ENCODE measurements at regions not wholly inside any gene's neighbourhood (a gene's known extent, or its start where the extent isn't known, plus 50 kb on each side); places are given as distances from the start of the nearest gene placed in this dataset.

GRCh38 chr3:71887256-71887655, 102.3 kb upstream of the PROK2 start:
- no peaks in the 10 kb centered on the region for H4K20me1 ChIP-seq (ENCODE audit: insufficient read depth)
- ChIA-PET POLR2A (ENCODE audit: unreplicated experiment) (no interaction called here), CTCF (interaction anchor here (0.7 kb wide), 1 partner anchor 45 kb away, joined by 7 read pairs; no protein-coding TSS in a partner anchor)
- no peak for DNase-seq
- H3K9me3 ChIP-seq (ENCODE audit: insufficient read depth, low read depth): no peaks in the 10 kb centered on the region
- BruUV-seq (replicated peaks): no TSS peak
- H3K4me3 ChIP-seq: no peak overlapping the region
- TF ChIP-seq CTCF (conservative IDR thresholded peaks at IDR 0.05): no peak
- TF ChIP-seq EZH2 (IDR thresholded peaks at IDR 0.05; ENCODE audit: low read depth): no peak
- no peaks in the 10 kb centered on the region for H3K79me2 ChIP-seq (ENCODE audit: low read depth)
- H3K4me2 ChIP-seq: no peak overlapping the region
- no peaks in the 10 kb centered on the region for H3K36me3 ChIP-seq (ENCODE audit: low read depth)
- no peaks in the 10 kb centered on the region for H3F3A ChIP-seq (ENCODE audit: insufficient read depth, low read depth)
- intact Hi-C loops (cut with micrococcal nuclease; ENCODE audit: unreplicated experiment): no loop called here
- no peak overlapping the region for H2AFZ ChIP-seq
- no peak overlapping the region for H3K27ac ChIP-seq
- peaks cover 23% of the 10 kb centered on the region; the same call in 1 of the 2 replicates for H3K27me3 ChIP-seq (ENCODE audit: insufficient read depth, low read depth)
- no peaks in the 10 kb centered on the region for H3K4me1 ChIP-seq (replicated peaks; ENCODE audit: insufficient read depth)
- H3K9me2 ChIP-seq (ENCODE audit: insufficient read depth): no peaks in the 10 kb centered on the region

- Histone ChIP-seq H3K9me2 (ENCODE audit: insufficient read depth) (no peaks in the 10 kb centered on the region), H3K4me1 (replicated peaks; ENCODE audit: insufficient read depth) (no peaks in the 10 kb centered on the region), H3K4me3 (no peak overlapping the region), H2AFZ (no peak overlapping the region), H3F3A (ENCODE audit: insufficient read depth, low read depth) (no peaks in the 10 kb centered on the region), H3K79me2 (ENCODE audit: low read depth) (no peaks in the 10 kb centered on the region), H3K4me2 (no peak overlapping the region), H3K36me3 (ENCODE audit: low read depth) (no peaks in the 10 kb centered on the region), H3K27me3 (ENCODE audit: insufficient read depth, low read depth) (peaks cover 27% of the 10 kb centered on the region; the same call in 1 of the 2 replicates), H4K20me1 (ENCODE audit: insufficient read depth) (no peaks in the 10 kb centered on the region), H3K9me3 (ENCODE audit: insufficient read depth, low read depth) (no peaks in the 10 kb centered on the region), H3K27ac (no peak overlapping the region)
- TF ChIP-seq CTCF (conservative IDR thresholded peaks at IDR 0.05) (no peak), EZH2 (IDR thresholded peaks at IDR 0.05; ENCODE audit: low read depth) (no peak)
- ChIA-PET POLR2A (ENCODE audit: unreplicated experiment) (no interaction called here), CTCF (interaction anchor here (0.5 kb wide), 1 partner anchor 629 kb away, joined by 3 read pairs; no protein-coding TSS in a partner anchor)
- no peak for DNase-seq
- intact Hi-C loops (cut with micrococcal nuclease; ENCODE audit: unreplicated experiment): no loop called here
- BruUV-seq (replicated peaks): no TSS peak
Measured at GRCh38 chr3:71885006-71885405, 100.1 kb upstream of the PROK2 start.

- Histone ChIP-seq H3K4me2 (no peak overlapping the region), H3K36me3 (ENCODE audit: low read depth) (no peaks in the 10 kb centered on the region), H3K27me3 (ENCODE audit: insufficient read depth, low read depth) (peaks cover 30% of the 10 kb centered on the region; the same call in 1 of the 2 replicates), H3K9me2 (ENCODE audit: insufficient read depth) (no peaks in the 10 kb centered on the region), H4K20me1 (ENCODE audit: insufficient read depth) (no peaks in the 10 kb centered on the region), H2AFZ (no peak overlapping the region), H3K9me3 (ENCODE audit: insufficient read depth, low read depth) (no peaks in the 10 kb centered on the region), H3K79me2 (ENCODE audit: low read depth) (no peaks in the 10 kb centered on the region), H3K4me1 (replicated peaks; ENCODE audit: insufficient read depth) (no peaks in the 10 kb centered on the region), H3K4me3 (no peak overlapping the region), H3K27ac (no peak overlapping the region), H3F3A (ENCODE audit: insufficient read depth, low read depth) (no peaks in the 10 kb centered on the region)
- CTCF ChIA-PET: no interaction called here
- POLR2A ChIA-PET (ENCODE audit: unreplicated experiment): no interaction called here
- DNase-seq: no peak
- TF ChIP-seq CTCF (conservative IDR thresholded peaks at IDR 0.05): no peak
- TF ChIP-seq EZH2 (IDR thresholded peaks at IDR 0.05; ENCODE audit: low read depth): no peak
- no TSS peak for BruUV-seq (replicated peaks)
- intact Hi-C loops (cut with micrococcal nuclease; ENCODE audit: unreplicated experiment): no loop called here
Measured at GRCh38 chr3:71881732-71882131, 96.8 kb upstream of the PROK2 start.
